ENCODE measurements at regions not wholly inside any gene's neighbourhood (a gene's known extent, or its start where the extent isn't known, plus 50 kb on each side); places are given as distances from the start of the nearest gene placed in this dataset.

DNA sequence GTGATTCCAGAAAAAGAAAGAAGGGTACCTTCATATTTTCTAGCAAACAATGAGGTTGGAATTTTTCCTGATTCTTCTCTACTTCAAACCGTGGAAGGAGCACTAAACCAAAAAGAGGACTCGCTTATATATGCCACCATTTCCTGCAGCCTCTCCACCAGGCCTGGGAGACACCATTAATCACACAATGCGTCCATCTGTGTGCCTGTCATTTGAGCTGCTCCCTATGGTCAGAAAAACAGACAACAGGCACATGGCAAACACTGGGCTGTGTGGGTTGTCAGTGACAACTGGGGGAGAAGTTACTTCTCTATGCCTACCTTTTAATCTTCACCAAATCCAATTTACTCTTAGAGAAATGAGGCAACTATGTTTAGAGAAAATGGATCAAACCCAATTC, 71.9 kb downstream of the NR2F2 start (continued):
- TF ChIP-seq, protein P1, sequence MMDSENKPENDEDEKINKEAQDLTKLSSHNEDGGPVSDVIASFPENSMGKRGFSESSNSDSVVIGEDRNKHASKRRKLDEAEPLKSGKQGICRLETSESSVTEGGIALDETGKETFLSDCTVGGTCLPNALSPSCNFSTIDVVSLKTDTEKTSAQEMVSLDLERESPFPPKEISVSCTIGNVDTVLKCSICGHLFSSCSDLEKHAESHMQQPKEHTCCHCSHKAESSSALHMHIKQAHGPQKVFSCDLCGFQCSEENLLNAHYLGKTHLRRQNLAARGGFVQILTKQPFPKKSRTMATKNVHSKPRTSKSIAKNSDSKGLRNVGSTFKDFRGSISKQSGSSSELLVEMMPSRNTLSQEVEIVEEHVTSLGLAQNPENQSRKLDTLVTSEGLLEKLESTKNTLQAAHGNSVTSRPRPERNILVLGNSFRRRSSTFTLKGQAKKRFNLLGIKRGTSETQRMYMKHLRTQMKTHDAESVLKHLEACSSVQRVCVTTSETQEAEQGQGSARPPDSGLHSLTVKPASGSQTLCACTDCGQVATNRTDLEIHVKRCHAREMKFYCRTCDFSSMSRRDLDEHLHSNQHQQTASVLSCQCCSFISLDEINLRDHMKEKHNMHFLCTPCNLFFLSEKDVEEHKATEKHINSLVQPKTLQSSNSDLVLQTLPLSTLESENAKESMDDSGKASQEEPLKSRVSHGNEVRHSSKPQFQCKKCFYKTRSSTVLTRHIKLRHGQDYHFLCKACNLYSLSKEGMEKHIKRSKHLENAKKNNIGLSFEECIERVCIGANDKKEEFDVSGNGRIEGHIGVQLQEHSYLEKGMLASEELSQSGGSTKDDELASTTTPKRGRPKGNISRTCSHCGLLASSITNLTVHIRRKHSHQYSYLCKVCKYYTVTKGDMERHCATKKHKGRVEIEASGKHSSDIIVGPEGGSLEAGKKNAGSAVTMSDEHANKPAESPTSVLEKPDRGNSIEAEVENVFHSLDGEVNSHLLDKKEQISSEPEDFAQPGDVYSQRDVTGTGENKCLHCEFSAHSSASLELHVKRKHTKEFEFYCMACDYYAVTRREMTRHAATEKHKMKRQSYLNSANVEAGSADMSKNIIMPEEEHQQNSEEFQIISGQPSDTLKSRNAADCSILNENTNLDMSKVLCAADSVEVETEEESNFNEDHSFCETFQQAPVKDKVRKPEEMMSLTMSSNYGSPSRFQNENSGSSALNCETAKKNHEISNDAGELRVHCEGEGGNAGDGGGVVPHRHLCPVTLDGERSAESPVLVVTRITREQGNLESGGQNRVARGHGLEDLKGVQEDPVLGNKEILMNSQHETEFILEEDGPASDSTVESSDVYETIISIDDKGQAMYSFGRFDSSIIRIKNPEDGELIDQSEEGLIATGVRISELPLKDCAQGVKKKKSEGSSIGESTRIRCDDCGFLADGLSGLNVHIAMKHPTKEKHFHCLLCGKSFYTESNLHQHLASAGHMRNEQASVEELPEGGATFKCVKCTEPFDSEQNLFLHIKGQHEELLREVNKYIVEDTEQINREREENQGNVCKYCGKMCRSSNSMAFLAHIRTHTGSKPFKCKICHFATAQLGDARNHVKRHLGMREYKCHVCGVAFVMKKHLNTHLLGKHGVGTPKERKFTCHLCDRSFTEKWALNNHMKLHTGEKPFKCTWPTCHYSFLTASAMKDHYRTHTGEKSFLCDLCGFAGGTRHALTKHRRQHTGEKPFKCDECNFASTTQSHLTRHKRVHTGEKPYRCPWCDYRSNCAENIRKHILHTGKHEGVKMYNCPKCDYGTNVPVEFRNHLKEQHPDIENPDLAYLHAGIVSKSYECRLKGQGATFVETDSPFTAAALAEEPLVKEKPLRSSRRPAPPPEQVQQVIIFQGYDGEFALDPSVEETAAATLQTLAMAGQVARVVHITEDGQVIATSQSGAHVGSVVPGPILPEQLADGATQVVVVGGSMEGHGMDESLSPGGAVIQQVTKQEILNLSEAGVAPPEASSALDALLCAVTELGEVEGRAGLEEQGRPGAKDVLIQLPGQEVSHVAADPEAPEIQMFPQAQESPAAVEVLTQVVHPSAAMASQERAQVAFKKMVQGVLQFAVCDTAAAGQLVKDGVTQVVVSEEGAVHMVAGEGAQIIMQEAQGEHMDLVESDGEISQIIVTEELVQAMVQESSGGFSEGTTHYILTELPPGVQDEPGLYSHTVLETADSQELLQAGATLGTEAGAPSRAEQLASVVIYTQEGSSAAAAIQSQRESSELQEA (IDR thresholded peaks at IDR 0.05; ENCODE audit: low read depth): no peak
- TF ChIP-seq, protein P2, sequence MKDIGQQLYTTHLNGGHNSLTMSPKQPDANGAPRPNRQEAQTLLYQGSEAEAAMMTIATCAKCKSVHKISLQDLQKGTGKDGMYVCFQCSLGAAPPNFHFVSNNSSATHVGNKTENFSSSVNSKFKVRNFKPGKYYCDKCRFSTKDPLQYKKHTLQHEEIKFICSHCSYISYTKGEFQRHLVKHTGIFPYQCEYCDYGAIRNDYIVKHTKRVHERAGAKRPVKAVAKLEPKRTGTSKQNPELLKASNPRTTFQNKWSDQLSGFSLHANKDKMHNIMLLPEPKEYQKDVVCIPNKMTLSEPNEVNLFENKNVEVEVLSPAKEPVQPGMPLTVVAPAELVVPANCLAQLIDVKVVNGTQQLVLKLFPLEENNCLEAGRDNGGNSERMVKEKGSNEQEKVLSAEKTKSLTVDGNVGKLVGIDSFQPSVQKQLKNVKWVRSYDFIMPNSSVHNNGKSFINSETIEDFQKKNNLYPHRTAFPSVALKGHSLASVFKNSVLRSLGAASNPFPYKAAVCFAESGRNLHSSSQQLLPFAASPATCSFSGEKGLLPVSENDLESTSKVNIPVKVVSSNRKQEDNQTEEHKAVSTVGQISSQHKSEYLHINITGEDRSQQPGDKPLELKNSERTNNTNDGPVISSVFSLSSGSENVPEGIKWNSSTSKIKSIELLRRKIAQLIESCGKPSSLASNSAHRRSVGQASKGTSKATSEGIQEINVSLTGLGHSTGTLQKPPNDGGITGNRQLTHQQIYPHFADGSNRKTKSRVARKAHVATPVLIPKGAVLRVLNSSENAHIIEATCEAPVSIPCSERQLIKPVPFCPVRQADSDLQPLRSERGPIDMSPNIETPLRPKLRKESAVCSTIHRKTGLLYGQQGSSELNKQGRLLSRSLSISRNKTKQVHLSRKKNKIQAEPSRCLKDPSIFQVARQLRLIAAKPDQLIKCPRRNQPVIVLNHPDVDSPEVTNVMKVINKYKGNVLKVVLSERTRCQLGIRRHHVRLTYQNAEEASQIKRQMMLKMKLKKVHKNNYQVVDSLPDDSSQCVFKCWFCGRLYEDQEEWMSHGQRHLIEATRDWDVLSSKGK (CRISPR knock-in tag; IDR thresholded peaks at IDR 0.05): no peak
- TF ChIP-seq ESRRA (IDR thresholded peaks at IDR 0.05; ENCODE audit: borderline replicate concordance, low read depth): no peak
- TF ChIP-seq FOXJ2 (tag; IDR thresholded peaks at IDR 0.05): no peak
- TF ChIP-seq MAFK (IDR thresholded peaks at IDR 0.05; ENCODE audit: low read length): no peak
- TF ChIP-seq, protein P3, sequence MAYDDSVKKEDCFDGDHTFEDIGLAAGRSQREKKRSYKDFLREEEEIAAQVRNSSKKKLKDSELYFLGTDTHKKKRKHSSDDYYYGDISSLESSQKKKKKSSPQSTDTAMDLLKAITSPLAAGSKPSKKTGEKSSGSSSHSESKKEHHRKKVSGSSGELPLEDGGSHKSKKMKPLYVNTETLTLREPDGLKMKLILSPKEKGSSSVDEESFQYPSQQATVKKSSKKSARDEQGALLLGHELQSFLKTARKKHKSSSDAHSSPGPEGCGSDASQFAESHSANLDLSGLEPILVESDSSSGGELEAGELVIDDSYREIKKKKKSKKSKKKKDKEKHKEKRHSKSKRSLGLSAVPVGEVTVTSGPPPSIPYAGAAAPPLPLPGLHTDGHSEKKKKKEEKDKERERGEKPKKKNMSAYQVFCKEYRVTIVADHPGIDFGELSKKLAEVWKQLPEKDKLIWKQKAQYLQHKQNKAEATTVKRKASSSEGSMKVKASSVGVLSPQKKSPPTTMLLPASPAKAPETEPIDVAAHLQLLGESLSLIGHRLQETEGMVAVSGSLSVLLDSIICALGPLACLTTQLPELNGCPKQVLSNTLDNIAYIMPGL (CRISPR knock-in tag; IDR thresholded peaks at IDR 0.05): no peak
- TF ChIP-seq PTRF (tag; IDR thresholded peaks at IDR 0.05): no peak
- TF ChIP-seq ZNF584 (CRISPR knock-in tag; IDR thresholded peaks at IDR 0.05; ENCODE audit: low read depth): no peak
- no peak for TF ChIP-seq MCM3 (IDR thresholded peaks at IDR 0.05)

Measured in K562 (cell line).